HepG2 (cell line): ENCODE measurements at regions not wholly inside any gene's neighbourhood (a gene's known extent, or its start where the extent isn't known, plus 50 kb on each side); places are given as distances from the start of the nearest gene placed in this dataset.

Experiments used
- ATAC-seq: fragments of 200-7000 bp; cut with Tn5 transposase; 3 replicates; pipeline ENCODE4 v1.9.1; 2020; ENCODE audit warnings: mild to moderate bottlenecking, moderate library complexity
- BruUV-seq: library from RNA; stranded (reverse); fragments of 400-500 nt; replicated peaks from 2 replicates; lab custom pipeline; 2021; lab: Mats Ljungman, UMichigan
- CTCF ChIA-PET: fragments of 300-600 bp; formaldehyde crosslinking; extraction: SDS; loops from one replicate; lab custom pipeline; 2021; ENCODE audit warnings: low total read pairs, inconsistent platforms, low intra/inter-chr PET ratio; lab: Yijun Ruan, JAX
- POLR2A ChIA-PET: fragments of 350-600 bp; sonication (Branson Sonifier 250); formaldehyde crosslinking; loops from one replicate; lab custom pipeline; 2020; ENCODE audit warnings: antibody characterized with exemption, inconsistent platforms; lab: Yijun Ruan, JAX
- DNase-seq: peaks from one replicate; pipeline ENCODE4 v3.0.0-alpha.2; 2015; ENCODE audit warnings: low spot score
- FAIRE-seq: peaks from 3 replicates; lab custom pipeline; 2011; peaks lifted over from hg19 to GRCh38; lab: Jason Lieb, UNC
- H2AFZ ChIP-seq: one replicate; pipeline ENCODE4 v1.6.1; 2011; ENCODE audit warnings: low read length, inconsistent platforms
- H3K27ac ChIP-seq: fragments of 300-600 bp; 3 replicates; pipeline ENCODE4 v1.8.0; 2011; ENCODE audit warnings: mixed run types, mild to moderate bottlenecking, mixed read lengths, low read length, inconsistent platforms; ENCODE audit not compliant: insufficient read depth; ENCODE audit errors: extremely low read length
- H3K27me3 ChIP-seq, 2 experiments: fragments of 200-600 bp in 1 of 2; 2 replicates in 1 of 2; 3 replicates in 1 of 2; pipeline versions ENCODE4 v1.6.0 to v1.8.0; 2011; ENCODE audit warnings: low read length in 2 of 2, mild to moderate bottlenecking in 2 of 2, moderate library complexity in 2 of 2, inconsistent platforms in 1 of 2; ENCODE audit not compliant: insufficient read depth in 2 of 2, control insufficient read depth in 1 of 2
- H3K36me3 ChIP-seq, 2 experiments: fragments of 200-600 bp in 1 of 2; replicated peaks in 1 of 2; 2 replicates in 1 of 2; 3 replicates in 1 of 2; pipeline versions ENCODE4 v1.5.1 to v1.8.0; 2011; ENCODE audit warnings: low read length in 2 of 2, inconsistent platforms in 1 of 2; ENCODE audit not compliant: insufficient read depth in 2 of 2, control insufficient read depth in 1 of 2
- H3K4me1 ChIP-seq: 2 replicates; pipeline ENCODE4 v1.5.1; 2012; ENCODE audit warnings: low read length, inconsistent platforms; ENCODE audit not compliant: insufficient read depth
- H3K4me2 ChIP-seq: 2 replicates; pipeline ENCODE4 v1.6.0; 2011; ENCODE audit warnings: low read depth, low read length, inconsistent platforms
- H3K4me3 ChIP-seq, 3 experiments: fragments of 200-600 bp in 1 of 3; sonication (generic), shearing (Covaris generic) in 1 of 3; replicated peaks in 1 of 3; 2 replicates each; pipeline ENCODE4 v1.5.1; 2011 to 2016; ENCODE audit warnings: low read length in 3 of 3, inconsistent platforms in 2 of 3, low read depth in 2 of 3, mild to moderate bottlenecking in 2 of 3, control low read depth in 1 of 3, mixed read lengths in 1 of 3; ENCODE audit not compliant: insufficient read depth in 1 of 3
- H3K79me2 ChIP-seq: one replicate; pipeline ENCODE4 v1.6.1; 2011; ENCODE audit warnings: low read length, inconsistent platforms; ENCODE audit not compliant: insufficient read depth
- H3K9ac ChIP-seq: 2 replicates; pipeline ENCODE4 v1.6.0; 2011; ENCODE audit warnings: mild to moderate bottlenecking, low read depth, low read length, inconsistent platforms; ENCODE audit not compliant: insufficient read depth
- H3K9me3 ChIP-seq: 2 replicates; pipeline ENCODE4 v1.5.1; 2012; ENCODE audit warnings: mild to moderate bottlenecking, low read length
- H4K20me1 ChIP-seq: 2 replicates; pipeline ENCODE4 v1.6.0; 2011; ENCODE audit warnings: inconsistent platforms, mild to moderate bottlenecking, low read length, moderate library complexity; ENCODE audit not compliant: insufficient read depth
- CBX5 ChIP-seq: sonication (generic); formaldehyde crosslinking; IDR thresholded peaks from 2 replicates; pipeline ENCODE4 v1.4.0; 2020; ENCODE audit warnings: missing genetic modification reagents, borderline replicate concordance
- ETV5 ChIP-seq: IDR thresholded peaks from 2 replicates; pipeline ENCODE4 v1.6.1; 2018; ENCODE audit warnings: missing biosample characterization, missing genetic modification reagents, inconsistent platforms, borderline replicate concordance
- GATAD2A ChIP-seq: IDR thresholded peaks from 2 replicates; pipeline ENCODE4 v1.6.1; 2016
- ISX ChIP-seq: sonication (generic); formaldehyde crosslinking; conservative IDR thresholded peaks from 2 replicates; pipeline ENCODE4 v1.5.0; 2020; ENCODE audit warnings: missing genetic modification reagents
- KDM4B ChIP-seq: sonication (generic); formaldehyde crosslinking; IDR thresholded peaks from 2 replicates; pipeline ENCODE4 v1.4.0; 2020; ENCODE audit warnings: missing genetic modification reagents
- MED13 ChIP-seq: sonication (generic); formaldehyde crosslinking; IDR thresholded peaks from 2 replicates; pipeline ENCODE4 v1.5.0; 2020; ENCODE audit warnings: missing genetic modification reagents
- MLLT10 ChIP-seq: sonication (generic); formaldehyde crosslinking; IDR thresholded peaks from 2 replicates; pipeline ENCODE4 v1.4.0; 2020; ENCODE audit warnings: missing genetic modification reagents
- NFATC3 ChIP-seq: sonication (generic); formaldehyde crosslinking; IDR thresholded peaks from 2 replicates; pipeline ENCODE4 v1.5.1; 2020; ENCODE audit warnings: mild to moderate bottlenecking, missing genetic modification reagents
- NFYB ChIP-seq: sonication (generic); formaldehyde crosslinking; IDR thresholded peaks from 2 replicates; pipeline ENCODE4 v1.4.0; 2020; ENCODE audit warnings: missing genetic modification reagents
- NR3C1 ChIP-seq: sonication (generic); formaldehyde crosslinking; IDR thresholded peaks from 2 replicates; pipeline ENCODE4 v1.4.0; 2020; ENCODE audit warnings: missing genetic modification reagents
- RBFOX2 ChIP-seq: fragments of 200-400 bp; formaldehyde crosslinking; IDR thresholded peaks from 2 replicates; pipeline ENCODE4 v1.6.1; 2017; ENCODE audit warnings: low read depth, mild to moderate bottlenecking, low read length
- RBM22 ChIP-seq: fragments of 200-400 bp; formaldehyde crosslinking; optimal IDR thresholded peaks from 2 replicates; pipeline ENCODE3; 2017; ENCODE audit warnings: mild to moderate bottlenecking, low read length, moderate library complexity
- SATB2 ChIP-seq: sonication (generic); formaldehyde crosslinking; IDR thresholded peaks from 2 replicates; pipeline ENCODE4 v1.5.0; 2020; ENCODE audit warnings: missing genetic modification reagents
- SPEN ChIP-seq: sonication (generic); formaldehyde crosslinking; IDR thresholded peaks from 2 replicates; pipeline ENCODE4 v1.5.1; 2020; ENCODE audit warnings: low read depth, mild to moderate bottlenecking, missing genetic modification reagents
- TCF7L2 ChIP-seq: IDR thresholded peaks from 2 replicates; pipeline ENCODE4 v1.6.1; 2011; ENCODE audit warnings: mild to moderate bottlenecking, low read depth, low read length, moderate library complexity
- ZNF121 ChIP-seq: sonication (generic); formaldehyde crosslinking; IDR thresholded peaks from 2 replicates; pipeline ENCODE4 v1.5.0; 2020; ENCODE audit warnings: mild to moderate bottlenecking, missing genetic modification reagents
- ZNF724P ChIP-seq: sonication (generic); formaldehyde crosslinking; IDR thresholded peaks from 2 replicates; pipeline ENCODE4 v1.8.0; 2022; ENCODE audit warnings: missing genetic modification reagents, borderline replicate concordance
- ZNF766 ChIP-seq: sonication (generic); formaldehyde crosslinking; IDR thresholded peaks from 2 replicates; pipeline ENCODE4 v1.5.0; 2020; ENCODE audit warnings: missing genetic modification reagents, borderline replicate concordance
- WGBS: methylation state at CpG from one replicate; pipeline ENCODE4 v1.1.6; 2017; ENCODE audit warnings: low lambda C conversion rate; 5-methylcytosine and 5-hydroxymethylcytosine counted together
- in situ Hi-C: cut with HindIII; loops from 2 replicates; pipeline ENCODE4 v1.10.0; 2017; ENCODE audit warnings: low pct_unique_long_range_greater_than_20kb; ENCODE audit not compliant: extremely low pct_ligation_motif_present
- intact Hi-C: fragments of 100-400 bp; cut with micrococcal nuclease; formaldehyde crosslinking; loops from one replicate; pipeline ENCODE4 v1.10.0; 2022; ENCODE audit not compliant: unreplicated experiment
- TF ChIP-seq, protein P1 (sequence below): sonication (generic); formaldehyde crosslinking; IDR thresholded peaks from 2 replicates; pipeline ENCODE4 v1.4.0; 2020; ENCODE audit warnings: low read depth, mild to moderate bottlenecking, missing genetic modification reagents
- TF ChIP-seq, protein P2 (sequence below): sonication (generic); formaldehyde crosslinking; IDR thresholded peaks from 2 replicates; pipeline ENCODE4 v1.4.0; 2020; ENCODE audit warnings: mild to moderate bottlenecking, low read depth, missing genetic modification reagents
- TF ChIP-seq, protein P3 (sequence below): IDR thresholded peaks from 2 replicates; pipeline ENCODE4 v1.6.1; 2012; ENCODE audit warnings: low read length, improper control_type of control experiment

DNA sequence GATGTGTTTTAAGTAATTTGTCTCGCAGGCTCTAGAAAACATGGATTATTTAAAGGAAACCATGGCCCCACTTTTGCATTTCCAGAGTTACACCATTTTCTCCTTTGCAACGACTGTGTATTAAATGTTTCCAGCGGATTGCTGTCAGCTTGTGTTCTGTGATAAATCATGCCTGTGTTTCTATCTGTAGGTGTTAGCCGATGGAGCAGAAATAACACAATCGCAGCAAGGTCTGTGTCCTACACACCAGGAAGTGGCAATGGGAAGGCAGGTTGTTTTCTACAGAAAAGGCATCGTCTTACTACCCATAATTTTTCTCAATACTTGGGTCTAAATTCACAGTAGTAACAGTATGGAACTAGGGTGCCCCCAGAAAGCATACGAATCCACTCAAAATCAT, 590.1 kb downstream of the NLGN4X start:
- ATAC-seq = no peak
- no peaks in the 10 kb centered on the region for H4K20me1 ChIP-seq
- 4% methylated on average over 6 of the region's 7 CpGs for WGBS

DNA sequence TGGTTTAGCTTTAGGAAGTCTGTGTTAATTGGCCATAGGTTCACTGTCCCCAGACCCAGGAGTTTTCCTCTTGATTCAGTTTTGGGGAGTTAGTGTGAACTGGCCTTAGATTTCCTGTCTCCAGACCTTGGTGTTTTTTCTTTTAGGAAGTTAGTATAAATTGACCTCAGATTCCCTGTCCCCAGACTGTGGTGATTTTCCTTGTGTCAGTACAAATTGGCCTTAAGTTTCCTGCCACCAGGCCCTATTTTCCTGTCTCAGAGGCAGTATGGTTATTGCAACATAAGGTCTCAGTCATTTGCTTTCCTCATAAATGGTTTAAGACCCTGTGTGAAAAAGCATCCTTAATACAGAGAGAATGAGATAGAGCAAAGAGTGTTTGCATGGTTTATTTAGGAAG, 595.8 kb downstream of the NLGN4X start:
- Histone ChIP-seq H3K4me1 (no peaks in the 10 kb centered on the region), H3K9me3 (peaks cover 32% of the 10 kb centered on the region), H3K27me3 (no peaks in the 10 kb centered on the region), H3K4me3 (no peak overlapping the region), H3K36me3 (no peaks in the 10 kb centered on the region), H3K79me2 (no peaks in the 10 kb centered on the region), H2AFZ (no peak overlapping the region), H4K20me1 (no peaks in the 10 kb centered on the region), H3K4me2 (no peak overlapping the region), H3K9ac (no peak overlapping the region), H3K27ac (no peak overlapping the region)
- FAIRE-seq (no peak), ATAC-seq (no peak), DNase-seq (no peak)
- ChIA-PET POLR2A (no interaction called here), CTCF (no interaction called here)
- in situ Hi-C loops (no loop called here), intact Hi-C loops (no loop called here)
- BruUV-seq = no TSS peak
- TF ChIP-seq, protein P1, sequence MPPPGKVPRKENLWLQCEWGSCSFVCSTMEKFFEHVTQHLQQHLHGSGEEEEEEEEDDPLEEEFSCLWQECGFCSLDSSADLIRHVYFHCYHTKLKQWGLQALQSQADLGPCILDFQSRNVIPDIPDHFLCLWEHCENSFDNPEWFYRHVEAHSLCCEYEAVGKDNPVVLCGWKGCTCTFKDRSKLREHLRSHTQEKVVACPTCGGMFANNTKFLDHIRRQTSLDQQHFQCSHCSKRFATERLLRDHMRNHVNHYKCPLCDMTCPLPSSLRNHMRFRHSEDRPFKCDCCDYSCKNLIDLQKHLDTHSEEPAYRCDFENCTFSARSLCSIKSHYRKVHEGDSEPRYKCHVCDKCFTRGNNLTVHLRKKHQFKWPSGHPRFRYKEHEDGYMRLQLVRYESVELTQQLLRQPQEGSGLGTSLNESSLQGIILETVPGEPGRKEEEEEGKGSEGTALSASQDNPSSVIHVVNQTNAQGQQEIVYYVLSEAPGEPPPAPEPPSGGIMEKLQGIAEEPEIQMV (CRISPR knock-in tag) = no peak
- TF ChIP-seq CBX5 (CRISPR knock-in tag) (no peak), MLLT10 (CRISPR knock-in tag) (no peak), SATB2 (no peak), RBM22 (no peak), ZNF766 (no peak), ZNF121 (CRISPR knock-in tag) (no peak), MED13 (no peak), RBFOX2 (no peak)
- TF ChIP-seq, protein P2, sequence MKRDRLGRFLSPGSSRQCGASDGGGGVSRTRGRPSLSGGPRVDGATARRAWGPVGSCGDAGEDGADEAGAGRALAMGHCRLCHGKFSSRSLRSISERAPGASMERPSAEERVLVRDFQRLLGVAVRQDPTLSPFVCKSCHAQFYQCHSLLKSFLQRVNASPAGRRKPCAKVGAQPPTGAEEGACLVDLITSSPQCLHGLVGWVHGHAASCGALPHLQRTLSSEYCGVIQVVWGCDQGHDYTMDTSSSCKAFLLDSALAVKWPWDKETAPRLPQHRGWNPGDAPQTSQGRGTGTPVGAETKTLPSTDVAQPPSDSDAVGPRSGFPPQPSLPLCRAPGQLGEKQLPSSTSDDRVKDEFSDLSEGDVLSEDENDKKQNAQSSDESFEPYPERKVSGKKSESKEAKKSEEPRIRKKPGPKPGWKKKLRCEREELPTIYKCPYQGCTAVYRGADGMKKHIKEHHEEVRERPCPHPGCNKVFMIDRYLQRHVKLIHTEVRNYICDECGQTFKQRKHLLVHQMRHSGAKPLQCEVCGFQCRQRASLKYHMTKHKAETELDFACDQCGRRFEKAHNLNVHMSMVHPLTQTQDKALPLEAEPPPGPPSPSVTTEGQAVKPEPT = no peak
- TF ChIP-seq, protein P3, sequence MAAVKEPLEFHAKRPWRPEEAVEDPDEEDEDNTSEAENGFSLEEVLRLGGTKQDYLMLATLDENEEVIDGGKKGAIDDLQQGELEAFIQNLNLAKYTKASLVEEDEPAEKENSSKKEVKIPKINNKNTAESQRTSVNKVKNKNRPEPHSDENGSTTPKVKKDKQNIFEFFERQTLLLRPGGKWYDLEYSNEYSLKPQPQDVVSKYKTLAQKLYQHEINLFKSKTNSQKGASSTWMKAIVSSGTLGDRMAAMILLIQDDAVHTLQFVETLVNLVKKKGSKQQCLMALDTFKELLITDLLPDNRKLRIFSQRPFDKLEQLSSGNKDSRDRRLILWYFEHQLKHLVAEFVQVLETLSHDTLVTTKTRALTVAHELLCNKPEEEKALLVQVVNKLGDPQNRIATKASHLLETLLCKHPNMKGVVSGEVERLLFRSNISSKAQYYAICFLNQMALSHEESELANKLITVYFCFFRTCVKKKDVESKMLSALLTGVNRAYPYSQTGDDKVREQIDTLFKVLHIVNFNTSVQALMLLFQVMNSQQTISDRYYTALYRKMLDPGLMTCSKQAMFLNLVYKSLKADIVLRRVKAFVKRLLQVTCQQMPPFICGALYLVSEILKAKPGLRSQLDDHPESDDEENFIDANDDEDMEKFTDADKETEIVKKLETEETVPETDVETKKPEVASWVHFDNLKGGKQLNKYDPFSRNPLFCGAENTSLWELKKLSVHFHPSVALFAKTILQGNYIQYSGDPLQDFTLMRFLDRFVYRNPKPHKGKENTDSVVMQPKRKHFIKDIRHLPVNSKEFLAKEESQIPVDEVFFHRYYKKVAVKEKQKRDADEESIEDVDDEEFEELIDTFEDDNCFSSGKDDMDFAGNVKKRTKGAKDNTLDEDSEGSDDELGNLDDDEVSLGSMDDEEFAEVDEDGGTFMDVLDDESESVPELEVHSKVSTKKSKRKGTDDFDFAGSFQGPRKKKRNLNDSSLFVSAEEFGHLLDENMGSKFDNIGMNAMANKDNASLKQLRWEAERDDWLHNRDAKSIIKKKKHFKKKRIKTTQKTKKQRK = no peak

More for the DNA sequence above, 590.1 kb downstream of the NLGN4X start:
- peaks cover 15% of the 10 kb centered on the region for H3K9me3 ChIP-seq
- H3K27ac ChIP-seq = no peak overlapping the region
- no peak overlapping the region for H3K4me2 ChIP-seq
- in situ Hi-C loops = no loop called here
- no peak overlapping the region for H2AFZ ChIP-seq
- no peaks in the 10 kb centered on the region for H3K4me1 ChIP-seq
- TF ChIP-seq NFYB (CRISPR knock-in tag) (no peak), ISX (CRISPR knock-in tag) (no peak), GATAD2A (no peak), TCF7L2 (no peak), SPEN (no peak), ZNF724P (CRISPR knock-in tag) (no peak), KDM4B (no peak), NR3C1 (CRISPR knock-in tag) (no peak), NFATC3 (no peak), ETV5 (CRISPR knock-in tag) (no peak)
- POLR2A ChIA-PET = no interaction called here
- intact Hi-C loops = no loop called here
- no peaks in the 10 kb centered on the region for H3K36me3 ChIP-seq
- DNase-seq = no peak
- BruUV-seq = no TSS peak
- no peak overlapping the region for H3K9ac ChIP-seq
- H3K27me3 ChIP-seq = no peaks in the 10 kb centered on the region
- no peak for FAIRE-seq
- no peak overlapping the region for H3K4me3 ChIP-seq
- no peaks in the 10 kb centered on the region for H3K79me2 ChIP-seq
- CTCF ChIA-PET = no interaction called here
